Smooth muscle cell (in vitro differentiated cells): ENCODE measurements at regions not wholly inside any gene's neighbourhood (a gene's known extent, or its start where the extent isn't known, plus 50 kb on each side); places are given as distances from the start of the nearest gene placed in this dataset.

Source experiments
- DNase-seq: peaks from one replicate; lab custom pipeline; 2025; ENCODE audit not compliant: unreplicated experiment; lab: John Stamatoyannopoulos, UW
- H2AFZ ChIP-seq: fragments of 200-600 bp; sonication (generic); 2 replicates; pipeline ENCODE4 v1.6.0; 2016; ENCODE audit warnings: antibody characterized with exemption, low read depth, mild to moderate bottlenecking
- H3F3A ChIP-seq: fragments of 200-600 bp; sonication (generic); 2 replicates; pipeline ENCODE4 v1.6.0; 2017; ENCODE audit warnings: antibody characterized with exemption, low read depth
- H3K27ac ChIP-seq: fragments of 200-600 bp; sonication (generic); 2 replicates; pipeline ENCODE4 v1.5.1; 2016; ENCODE audit warnings: low read depth, mild to moderate bottlenecking
- H3K27me3 ChIP-seq: fragments of 200-600 bp; sonication (generic); 2 replicates; pipeline ENCODE4 v1.6.1; 2016; ENCODE audit warnings: low read depth, mild to moderate bottlenecking
- H3K36me3 ChIP-seq: fragments of 200-600 bp; sonication (generic); 2 replicates; pipeline ENCODE4 v1.5.1; 2016; ENCODE audit warnings: low read depth
- H3K4me1 ChIP-seq: fragments of 200-600 bp; sonication (generic); 2 replicates; pipeline ENCODE4 v1.5.1; 2016; ENCODE audit warnings: low read depth
- H3K4me2 ChIP-seq: fragments of 200-600 bp; sonication (generic); 2 replicates; pipeline ENCODE4 v1.6.0; 2016; ENCODE audit warnings: mild to moderate bottlenecking
- H3K4me3 ChIP-seq: fragments of 200-600 bp; sonication (generic); 2 replicates; pipeline ENCODE4 v1.5.1; 2016; ENCODE audit warnings: mild to moderate bottlenecking
- H3K79me2 ChIP-seq: fragments of 200-600 bp; sonication (generic); 2 replicates; pipeline ENCODE4 v1.6.0; 2016; ENCODE audit warnings: low read depth, mild to moderate bottlenecking
- H3K9ac ChIP-seq: fragments of 200-600 bp; sonication (generic); 2 replicates; pipeline ENCODE4 v1.6.0; 2016; ENCODE audit warnings: low read depth
- H3K9me3 ChIP-seq: fragments of 200-600 bp; sonication (generic); replicated peaks from 2 replicates; pipeline ENCODE4 v1.5.1; 2016; ENCODE audit warnings: low read depth
- H4K20me1 ChIP-seq: fragments of 200-600 bp; sonication (generic); 2 replicates; pipeline ENCODE4 v1.6.0; 2016; ENCODE audit warnings: low read depth
- WGBS: methylation state at CpG from one replicate; pipeline ENCODE4 v1.1.7; 2016; ENCODE audit warnings: low lambda C conversion rate; 5-methylcytosine and 5-hydroxymethylcytosine counted together
- TF ChIP-seq, protein P1 (sequence below): fragments of 200-600 bp; sonication (generic); IDR thresholded peaks from 2 replicates; pipeline ENCODE4 v1.5.1; 2017; ENCODE audit warnings: borderline replicate concordance, mild to moderate bottlenecking, antibody characterized with exemption; ENCODE audit not compliant: insufficient read depth, poor library complexity, severe bottlenecking

DNA sequence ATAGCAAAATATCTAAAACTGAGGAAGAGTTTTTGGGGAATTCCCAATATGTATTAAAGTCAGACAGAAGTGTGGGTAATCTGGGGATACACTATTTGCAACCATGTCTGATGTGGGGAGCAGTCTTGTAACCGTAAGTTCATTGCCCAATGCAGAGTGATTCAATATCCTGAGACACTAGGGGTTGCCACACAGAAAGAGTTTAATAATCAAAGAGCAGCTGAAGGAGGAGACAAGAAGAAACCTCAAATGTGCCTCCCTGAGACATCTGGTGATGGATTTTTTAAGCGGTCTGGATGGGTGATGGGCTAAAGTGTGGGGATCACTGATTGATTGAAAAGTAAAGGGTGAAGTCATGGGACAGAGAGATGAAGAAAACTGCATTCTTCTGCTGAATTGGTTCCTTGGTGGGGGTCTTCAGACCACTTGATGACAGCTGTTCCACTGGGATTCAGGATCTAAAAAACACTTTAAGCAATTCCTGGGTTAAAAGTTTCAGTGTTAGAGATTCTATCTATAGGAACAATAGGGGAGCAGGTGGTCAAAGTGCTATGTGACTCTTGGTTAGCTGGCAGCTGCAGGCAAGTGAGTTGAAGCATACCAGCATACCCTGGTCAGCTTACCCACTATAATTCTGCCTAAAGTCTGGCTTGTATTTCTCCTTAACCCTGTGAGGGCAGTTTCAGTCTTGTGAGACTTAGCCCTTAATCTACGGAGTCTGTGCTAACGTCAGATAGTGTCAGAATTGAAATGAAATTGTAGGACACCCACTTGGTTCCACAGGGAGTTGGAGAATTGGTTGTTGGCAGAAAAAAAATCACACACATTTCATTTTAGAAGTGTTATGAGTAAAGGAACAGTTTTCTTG is 425.9 kb upstream of the TGFBR2 start:
- Histone ChIP-seq H3F3A (no peaks in the 10 kb centered on the region), H2AFZ (no peak overlapping the region), H3K27me3 (no peaks in the 10 kb centered on the region), H4K20me1 (no peaks in the 10 kb centered on the region), H3K4me3 (no peak overlapping the region), H3K27ac (no peak overlapping the region), H3K9ac (no peak overlapping the region), H3K4me2 (no peak overlapping the region), H3K79me2 (no peaks in the 10 kb centered on the region), H3K4me1 (no peaks in the 10 kb centered on the region), H3K9me3 (no peaks in the 10 kb centered on the region), H3K36me3 (no peaks in the 10 kb centered on the region)
- TF ChIP-seq, protein P1, sequence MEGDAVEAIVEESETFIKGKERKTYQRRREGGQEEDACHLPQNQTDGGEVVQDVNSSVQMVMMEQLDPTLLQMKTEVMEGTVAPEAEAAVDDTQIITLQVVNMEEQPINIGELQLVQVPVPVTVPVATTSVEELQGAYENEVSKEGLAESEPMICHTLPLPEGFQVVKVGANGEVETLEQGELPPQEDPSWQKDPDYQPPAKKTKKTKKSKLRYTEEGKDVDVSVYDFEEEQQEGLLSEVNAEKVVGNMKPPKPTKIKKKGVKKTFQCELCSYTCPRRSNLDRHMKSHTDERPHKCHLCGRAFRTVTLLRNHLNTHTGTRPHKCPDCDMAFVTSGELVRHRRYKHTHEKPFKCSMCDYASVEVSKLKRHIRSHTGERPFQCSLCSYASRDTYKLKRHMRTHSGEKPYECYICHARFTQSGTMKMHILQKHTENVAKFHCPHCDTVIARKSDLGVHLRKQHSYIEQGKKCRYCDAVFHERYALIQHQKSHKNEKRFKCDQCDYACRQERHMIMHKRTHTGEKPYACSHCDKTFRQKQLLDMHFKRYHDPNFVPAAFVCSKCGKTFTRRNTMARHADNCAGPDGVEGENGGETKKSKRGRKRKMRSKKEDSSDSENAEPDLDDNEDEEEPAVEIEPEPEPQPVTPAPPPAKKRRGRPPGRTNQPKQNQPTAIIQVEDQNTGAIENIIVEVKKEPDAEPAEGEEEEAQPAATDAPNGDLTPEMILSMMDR = no peak
- no peak for DNase-seq
- 80% methylated on average over 4 of the region's 4 CpGs for WGBS

DNA sequence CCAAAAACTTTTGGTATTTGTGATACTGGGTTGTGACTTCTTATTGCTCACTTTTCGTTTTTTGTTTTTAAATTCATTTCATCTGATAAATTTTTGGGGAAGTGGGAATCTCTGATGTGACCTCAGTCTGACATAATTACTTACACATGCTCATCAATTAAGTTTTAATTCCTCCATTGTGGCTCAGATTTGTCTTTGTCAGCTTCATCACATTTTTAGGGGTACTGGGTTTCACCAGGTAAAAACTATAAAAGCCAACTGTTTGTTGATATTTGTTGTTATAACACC is 425.3 kb upstream of the TGFBR2 start:
- H3F3A ChIP-seq = no peaks in the 10 kb centered on the region
- no peak overlapping the region for H3K9ac ChIP-seq
- H3K4me1 ChIP-seq = no peaks in the 10 kb centered on the region
- no peak overlapping the region for H3K27ac ChIP-seq
- H3K9me3 ChIP-seq = no peaks in the 10 kb centered on the region
- no peaks in the 10 kb centered on the region for H3K79me2 ChIP-seq
- no peaks in the 10 kb centered on the region for H4K20me1 ChIP-seq
- no peak for DNase-seq
- H3K27me3 ChIP-seq = no peaks in the 10 kb centered on the region
- H3K4me2 ChIP-seq = no peak overlapping the region
- no peak overlapping the region for H2AFZ ChIP-seq
- TF ChIP-seq, protein P1 = no peak
- WGBS = 89% methylated on average over 1 of the region's 1 CpG
- H3K4me3 ChIP-seq = no peak overlapping the region
- no peaks in the 10 kb centered on the region for H3K36me3 ChIP-seq

DNA sequence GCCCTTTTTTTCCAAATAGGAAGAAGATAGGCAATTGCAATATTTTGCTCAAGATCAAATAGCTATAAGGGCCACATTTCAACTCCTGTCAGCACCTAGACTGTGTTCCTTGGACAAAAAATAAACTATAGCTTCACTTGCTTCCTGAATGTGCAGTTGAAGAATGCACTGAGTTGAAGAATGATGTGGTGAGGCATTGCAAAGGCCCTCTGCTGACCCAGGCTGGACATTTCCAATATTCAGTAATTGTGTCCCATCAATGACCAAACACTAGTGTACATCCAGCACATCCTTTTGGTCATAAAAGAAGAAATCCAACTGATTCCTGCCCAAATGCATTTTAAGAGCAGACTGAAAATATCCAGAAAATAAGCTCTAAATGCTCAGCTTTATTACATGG is 424.8 kb upstream of the TGFBR2 start:
- Histone ChIP-seq H3K27ac (no peak overlapping the region), H4K20me1 (no peaks in the 10 kb centered on the region), H3K79me2 (no peaks in the 10 kb centered on the region), H3K27me3 (no peaks in the 10 kb centered on the region), H3K36me3 (no peaks in the 10 kb centered on the region), H3K4me2 (no peak overlapping the region), H3K9ac (no peak overlapping the region), H3K4me3 (no peak overlapping the region), H3K9me3 (no peaks in the 10 kb centered on the region), H2AFZ (no peak overlapping the region), H3F3A (no peaks in the 10 kb centered on the region), H3K4me1 (no peaks in the 10 kb centered on the region)
- DNase-seq = no peak
- TF ChIP-seq, protein P1 = no peak

DNA sequence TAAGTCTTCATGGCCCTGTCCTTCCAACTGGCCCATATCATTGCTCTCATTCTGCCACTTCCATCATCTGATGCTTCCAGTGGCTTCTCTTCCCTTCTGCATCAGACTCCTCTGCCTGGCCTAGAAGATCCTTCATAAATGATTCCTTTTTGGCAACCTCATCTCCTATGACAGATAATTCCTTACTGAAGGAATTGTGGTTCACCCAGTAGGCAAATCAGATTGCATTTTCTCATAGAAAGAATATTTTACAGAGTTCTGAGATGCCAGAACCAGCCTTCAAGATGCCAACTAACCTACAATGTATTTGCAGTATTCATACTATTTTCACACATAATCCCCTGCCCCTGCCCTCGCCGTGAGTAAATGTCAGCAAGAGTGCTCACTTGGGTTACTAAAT is 423.0 kb upstream of the TGFBR2 start:
- no peaks in the 10 kb centered on the region for H3F3A ChIP-seq
- H3K4me3 ChIP-seq = no peak overlapping the region
- no peaks in the 10 kb centered on the region for H3K4me1 ChIP-seq
- no peak overlapping the region for H3K4me2 ChIP-seq
- no peaks in the 10 kb centered on the region for H4K20me1 ChIP-seq
- DNase-seq = no peak
- no peaks in the 10 kb centered on the region for H3K9me3 ChIP-seq
- H3K36me3 ChIP-seq = no peaks in the 10 kb centered on the region
- WGBS = 89% methylated on average over 2 of the region's 2 CpGs
- no peak overlapping the region for H3K27ac ChIP-seq
- peak overlapping the region; percentile 13 for H2AFZ ChIP-seq
- no peak overlapping the region for H3K9ac ChIP-seq
- H3K27me3 ChIP-seq = no peaks in the 10 kb centered on the region
- no peaks in the 10 kb centered on the region for H3K79me2 ChIP-seq
- TF ChIP-seq, protein P1 = no peak
